ENCODE measurements at regions not wholly inside any gene's neighbourhood (a gene's known extent, or its start where the extent isn't known, plus 50 kb on each side); places are given as distances from the start of the nearest gene placed in this dataset.

DNA sequence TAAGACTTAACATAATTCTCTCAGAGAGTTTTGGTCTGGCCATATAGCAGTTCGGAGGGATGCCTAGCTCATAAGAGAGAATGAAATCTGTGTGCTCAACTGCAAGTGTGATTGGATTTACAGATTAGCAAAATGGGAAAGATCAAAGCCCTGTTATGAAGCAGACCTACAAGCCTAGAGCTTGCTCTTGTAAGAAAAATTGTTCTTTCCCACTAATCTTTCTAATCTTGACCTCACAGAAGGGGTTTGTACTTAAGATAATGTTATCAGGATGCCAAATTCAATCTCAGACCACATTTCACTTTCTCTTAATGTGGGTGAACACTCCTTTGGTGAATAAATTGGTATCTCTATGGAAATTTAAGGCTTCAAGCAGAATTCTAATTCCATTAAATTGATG lies 267.2 kb downstream of the RAB38 start:
- Histone ChIP-seq H2AFZ (ENCODE audit: low read length) (no peak overlapping the region), H2BK5ac (ENCODE audit: insufficient read length, low read length) (no peak overlapping the region), H4K5ac (ENCODE audit: insufficient read length, low read depth, low read length) (no peak overlapping the region), H3K9me3 (ENCODE audit: control insufficient read depth, low read depth, low read length) (no peaks in the 10 kb centered on the region), H2BK15ac (ENCODE audit: low read depth, low read length) (no peak overlapping the region), H2BK120ac (ENCODE audit: low read depth, low read length, poor library complexity, severe bottlenecking) (no peak overlapping the region), H2AK5ac (ENCODE audit: insufficient read length, low read length) (no peak overlapping the region), H3K9ac (ENCODE audit: extremely low read depth, insufficient read length, low read length) (no peak overlapping the region), H4K20me1 (ENCODE audit: control insufficient read depth, insufficient read depth, insufficient read length) (no peaks in the 10 kb centered on the region), H3T11ph (ENCODE audit: low read length) (no peak overlapping the region), H3K4me2 (ENCODE audit: insufficient read depth, insufficient read length, low read length) (no peak overlapping the region), H4K8ac (replicated peaks; ENCODE audit: insufficient read length, low read depth, low read length) (no peak overlapping the region), H3K79me1 (ENCODE audit: insufficient read depth, low read depth, low read length, poor library complexity, severe bottlenecking) (no peaks in the 10 kb centered on the region), H2BK12ac (ENCODE audit: insufficient read length, low read depth, low read length) (no peak overlapping the region), H4K91ac (ENCODE audit: insufficient read length, low read depth, low read length) (no peak overlapping the region), H3K79me2 (ENCODE audit: insufficient read depth, low read length) (no peaks in the 10 kb centered on the region), H3K14ac (ENCODE audit: insufficient read depth, low read length) (no peak overlapping the region), H3K27ac (ENCODE audit: insufficient read length, low read depth, low read length) (no peak overlapping the region), H2BK20ac (ENCODE audit: low read depth, low read length, poor library complexity, severe bottlenecking) (no peak overlapping the region), H3K4me1 (ENCODE audit: insufficient read depth, low read length) (no peaks in the 10 kb centered on the region), H3K27me3 (ENCODE audit: insufficient read depth, low read length) (no peaks in the 10 kb centered on the region), H3K23me2 (ENCODE audit: insufficient read length, low read depth, low read length, poor library complexity, severe bottlenecking) (no peaks in the 10 kb centered on the region), H3K4ac (ENCODE audit: low read depth, low read length) (no peak overlapping the region), H3K18ac (ENCODE audit: insufficient read length, low read depth, low read length) (no peak overlapping the region), H3K23ac (ENCODE audit: insufficient read length, low read depth, low read length) (no peak overlapping the region), H3K56ac (ENCODE audit: insufficient read length, low read depth, low read length) (no peak overlapping the region)
- Mint-ChIP-seq H3K27ac (no peak overlapping the region), H3K4me3 (no peak overlapping the region), H3K36me3 (ENCODE audit: insufficient read depth in 1 of 3, low read depth in 3 of 3) (no peaks in the 10 kb centered on the region), H3K9me3 (no peaks in the 10 kb centered on the region), H3K4me1 (peaks cover 4 to 6% of the 10 kb centered on the region in 2 experiments), H3K27me3 (ENCODE audit: low read depth) (no peaks in the 10 kb centered on the region)
- TF ChIP-seq, protein P1, sequence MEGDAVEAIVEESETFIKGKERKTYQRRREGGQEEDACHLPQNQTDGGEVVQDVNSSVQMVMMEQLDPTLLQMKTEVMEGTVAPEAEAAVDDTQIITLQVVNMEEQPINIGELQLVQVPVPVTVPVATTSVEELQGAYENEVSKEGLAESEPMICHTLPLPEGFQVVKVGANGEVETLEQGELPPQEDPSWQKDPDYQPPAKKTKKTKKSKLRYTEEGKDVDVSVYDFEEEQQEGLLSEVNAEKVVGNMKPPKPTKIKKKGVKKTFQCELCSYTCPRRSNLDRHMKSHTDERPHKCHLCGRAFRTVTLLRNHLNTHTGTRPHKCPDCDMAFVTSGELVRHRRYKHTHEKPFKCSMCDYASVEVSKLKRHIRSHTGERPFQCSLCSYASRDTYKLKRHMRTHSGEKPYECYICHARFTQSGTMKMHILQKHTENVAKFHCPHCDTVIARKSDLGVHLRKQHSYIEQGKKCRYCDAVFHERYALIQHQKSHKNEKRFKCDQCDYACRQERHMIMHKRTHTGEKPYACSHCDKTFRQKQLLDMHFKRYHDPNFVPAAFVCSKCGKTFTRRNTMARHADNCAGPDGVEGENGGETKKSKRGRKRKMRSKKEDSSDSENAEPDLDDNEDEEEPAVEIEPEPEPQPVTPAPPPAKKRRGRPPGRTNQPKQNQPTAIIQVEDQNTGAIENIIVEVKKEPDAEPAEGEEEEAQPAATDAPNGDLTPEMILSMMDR (conservative IDR thresholded peaks at IDR 0.05), result no peak
- DNase-seq, result no peak
- no CpG with 5 or more reads among the region's 1 CpG for WGBS (ENCODE audit: extremely low coverage, insufficient read length, low lambda C conversion rate)

Measured in H9 (cell line).